ENCODE measurements at regions not wholly inside any gene's neighbourhood (a gene's known extent, or its start where the extent isn't known, plus 50 kb on each side); places are given as distances from the start of the nearest gene placed in this dataset.

DNA sequence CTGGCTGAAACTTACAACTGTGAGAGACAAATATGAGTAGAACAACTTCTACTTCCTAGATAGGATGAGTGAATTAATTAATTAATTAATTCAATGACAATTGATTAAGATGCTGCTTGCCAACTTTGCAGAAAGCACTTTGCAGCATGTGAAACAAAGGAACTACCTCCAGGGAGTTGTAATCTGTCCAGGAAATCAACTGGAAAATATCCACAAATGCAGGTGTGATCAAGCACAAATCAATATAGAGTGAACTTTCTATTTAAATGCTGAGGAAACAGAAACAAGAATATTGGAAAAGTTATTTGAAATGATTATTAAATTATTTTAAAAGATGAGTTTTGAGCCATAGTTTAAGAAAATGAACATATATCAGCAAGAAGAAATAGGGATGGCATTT, 163.9 kb upstream of the ARID2 start:
- Histone ChIP-seq H3K4me1 (ENCODE audit: control insufficient read depth in 1 of 2, insufficient read depth in 2 of 2, low read depth in 1 of 2, low read length in 1 of 2) (no peaks in the 10 kb centered on the region; a peak in 1 of 4 replicates), H3K9me3 (no peaks in the 10 kb centered on the region), H3F3A (replicated peaks; ENCODE audit: insufficient read depth) (no peaks in the 10 kb centered on the region), H3K9ac (no peak overlapping the region), H3K4me2 (no peak overlapping the region), H2AFZ (ENCODE audit: low read depth) (no peak overlapping the region), H3K27ac (ENCODE audit: low read depth in 2 of 2, low read length in 1 of 2) (no peak overlapping the region), H4K20me1 (ENCODE audit: insufficient read depth) (no peaks in the 10 kb centered on the region), H3K27me3 (ENCODE audit: insufficient read depth) (no peaks in the 10 kb centered on the region; the same call in 1 of the 2 replicates), H3K36me3 (replicated peaks in 1 of 2; ENCODE audit: control insufficient read depth in 1 of 2, insufficient read depth in 2 of 2, low read length in 1 of 2) (no peaks in the 10 kb centered on the region), H3K9me2 (no peaks in the 10 kb centered on the region; the same call in 1 of the 2 replicates), H3K79me2 (ENCODE audit: insufficient read depth) (no peaks in the 10 kb centered on the region), H3K4me3 (ENCODE audit: low read depth in 2 of 2, low read length in 1 of 2) (no peak overlapping the region)
- DNase-seq = no peak
- no peak for TF ChIP-seq YY1 (IDR thresholded peaks at IDR 0.05; ENCODE audit: low read depth)
- TF ChIP-seq, protein P1, sequence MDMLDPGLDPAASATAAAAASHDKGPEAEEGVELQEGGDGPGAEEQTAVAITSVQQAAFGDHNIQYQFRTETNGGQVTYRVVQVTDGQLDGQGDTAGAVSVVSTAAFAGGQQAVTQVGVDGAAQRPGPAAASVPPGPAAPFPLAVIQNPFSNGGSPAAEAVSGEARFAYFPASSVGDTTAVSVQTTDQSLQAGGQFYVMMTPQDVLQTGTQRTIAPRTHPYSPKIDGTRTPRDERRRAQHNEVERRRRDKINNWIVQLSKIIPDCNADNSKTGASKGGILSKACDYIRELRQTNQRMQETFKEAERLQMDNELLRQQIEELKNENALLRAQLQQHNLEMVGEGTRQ (IDR thresholded peaks at IDR 0.05; ENCODE audit: borderline replicate concordance, low read depth, low read length) = no peak
- TF ChIP-seq, protein P2, sequence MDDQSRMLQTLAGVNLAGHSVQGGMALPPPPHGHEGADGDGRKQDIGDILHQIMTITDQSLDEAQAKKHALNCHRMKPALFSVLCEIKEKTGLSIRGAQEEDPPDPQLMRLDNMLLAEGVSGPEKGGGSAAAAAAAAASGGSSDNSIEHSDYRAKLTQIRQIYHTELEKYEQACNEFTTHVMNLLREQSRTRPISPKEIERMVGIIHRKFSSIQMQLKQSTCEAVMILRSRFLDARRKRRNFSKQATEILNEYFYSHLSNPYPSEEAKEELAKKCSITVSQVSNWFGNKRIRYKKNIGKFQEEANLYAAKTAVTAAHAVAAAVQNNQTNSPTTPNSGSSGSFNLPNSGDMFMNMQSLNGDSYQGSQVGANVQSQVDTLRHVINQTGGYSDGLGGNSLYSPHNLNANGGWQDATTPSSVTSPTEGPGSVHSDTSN (IDR thresholded peaks at IDR 0.05) = no peak
- TF ChIP-seq, protein P3, sequence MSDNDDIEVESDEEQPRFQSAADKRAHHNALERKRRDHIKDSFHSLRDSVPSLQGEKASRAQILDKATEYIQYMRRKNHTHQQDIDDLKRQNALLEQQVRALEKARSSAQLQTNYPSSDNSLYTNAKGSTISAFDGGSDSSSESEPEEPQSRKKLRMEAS (IDR thresholded peaks at IDR 0.05; ENCODE audit: low read depth) = no peak
- no peak for TF ChIP-seq CHD2 (IDR thresholded peaks at IDR 0.05; ENCODE audit: low read length, partially characterized antibody)
- TF ChIP-seq RAD21 (IDR thresholded peaks at IDR 0.05; ENCODE audit: low read length) = no peak
- TF ChIP-seq RFX5 (IDR thresholded peaks at IDR 0.05; ENCODE audit: low read length) = no peak
- TF ChIP-seq, protein P4, sequence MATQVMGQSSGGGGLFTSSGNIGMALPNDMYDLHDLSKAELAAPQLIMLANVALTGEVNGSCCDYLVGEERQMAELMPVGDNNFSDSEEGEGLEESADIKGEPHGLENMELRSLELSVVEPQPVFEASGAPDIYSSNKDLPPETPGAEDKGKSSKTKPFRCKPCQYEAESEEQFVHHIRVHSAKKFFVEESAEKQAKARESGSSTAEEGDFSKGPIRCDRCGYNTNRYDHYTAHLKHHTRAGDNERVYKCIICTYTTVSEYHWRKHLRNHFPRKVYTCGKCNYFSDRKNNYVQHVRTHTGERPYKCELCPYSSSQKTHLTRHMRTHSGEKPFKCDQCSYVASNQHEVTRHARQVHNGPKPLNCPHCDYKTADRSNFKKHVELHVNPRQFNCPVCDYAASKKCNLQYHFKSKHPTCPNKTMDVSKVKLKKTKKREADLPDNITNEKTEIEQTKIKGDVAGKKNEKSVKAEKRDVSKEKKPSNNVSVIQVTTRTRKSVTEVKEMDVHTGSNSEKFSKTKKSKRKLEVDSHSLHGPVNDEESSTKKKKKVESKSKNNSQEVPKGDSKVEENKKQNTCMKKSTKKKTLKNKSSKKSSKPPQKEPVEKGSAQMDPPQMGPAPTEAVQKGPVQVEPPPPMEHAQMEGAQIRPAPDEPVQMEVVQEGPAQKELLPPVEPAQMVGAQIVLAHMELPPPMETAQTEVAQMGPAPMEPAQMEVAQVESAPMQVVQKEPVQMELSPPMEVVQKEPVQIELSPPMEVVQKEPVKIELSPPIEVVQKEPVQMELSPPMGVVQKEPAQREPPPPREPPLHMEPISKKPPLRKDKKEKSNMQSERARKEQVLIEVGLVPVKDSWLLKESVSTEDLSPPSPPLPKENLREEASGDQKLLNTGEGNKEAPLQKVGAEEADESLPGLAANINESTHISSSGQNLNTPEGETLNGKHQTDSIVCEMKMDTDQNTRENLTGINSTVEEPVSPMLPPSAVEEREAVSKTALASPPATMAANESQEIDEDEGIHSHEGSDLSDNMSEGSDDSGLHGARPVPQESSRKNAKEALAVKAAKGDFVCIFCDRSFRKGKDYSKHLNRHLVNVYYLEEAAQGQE (IDR thresholded peaks at IDR 0.05; ENCODE audit: low read depth, low read length) = no peak
- TF ChIP-seq SIN3A (IDR thresholded peaks at IDR 0.05; ENCODE audit: borderline replicate concordance, low read depth, low read length) = no peak
- TF ChIP-seq TEAD4 (IDR thresholded peaks at IDR 0.05; ENCODE audit: borderline replicate concordance, insufficient read depth) = no peak
- no peak for TF ChIP-seq FOSL2 (IDR thresholded peaks at IDR 0.05; ENCODE audit: borderline replicate concordance, low read depth)
- ChIA-PET POLR2A (no interaction called here), CTCF (no interaction called here)

DNA sequence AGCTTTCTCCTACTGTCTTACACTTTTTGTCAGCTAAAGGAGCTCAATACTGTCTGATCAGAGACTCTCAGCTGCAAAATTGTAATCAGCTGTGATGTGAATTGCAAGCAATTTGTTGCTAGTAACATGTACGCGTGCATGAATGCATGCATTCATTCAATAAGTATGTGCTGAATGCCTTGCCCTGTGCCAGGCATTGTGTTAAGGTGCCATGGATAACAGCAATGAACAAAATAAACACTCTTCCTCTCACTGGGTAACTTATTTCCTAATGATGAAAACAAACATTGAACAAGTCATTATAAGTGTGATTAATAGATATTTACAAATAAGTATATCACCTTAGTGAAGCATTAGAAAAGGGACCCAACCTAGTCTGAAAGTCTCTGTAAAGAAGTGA, 163.2 kb upstream of the ARID2 start:
- Histone ChIP-seq H3K27ac (ENCODE audit: low read depth in 2 of 2, low read length in 1 of 2) (no peak overlapping the region), H3K79me2 (ENCODE audit: insufficient read depth) (no peaks in the 10 kb centered on the region), H3K27me3 (ENCODE audit: insufficient read depth) (no peaks in the 10 kb centered on the region; the same call in 1 of the 2 replicates), H3F3A (replicated peaks; ENCODE audit: insufficient read depth) (no peaks in the 10 kb centered on the region), H4K20me1 (ENCODE audit: insufficient read depth) (no peaks in the 10 kb centered on the region), H3K4me3 (ENCODE audit: low read depth in 2 of 2, low read length in 1 of 2) (no peak overlapping the region), H3K4me1 (ENCODE audit: control insufficient read depth in 1 of 2, insufficient read depth in 2 of 2, low read depth in 1 of 2, low read length in 1 of 2) (no peaks in the 10 kb centered on the region; a peak in 1 of 4 replicates), H2AFZ (ENCODE audit: low read depth) (no peak overlapping the region), H3K9me3 (no peaks in the 10 kb centered on the region), H3K36me3 (replicated peaks in 1 of 2; ENCODE audit: control insufficient read depth in 1 of 2, insufficient read depth in 2 of 2, low read length in 1 of 2) (no peaks in the 10 kb centered on the region), H3K4me2 (no peak overlapping the region), H3K9ac (no peak overlapping the region), H3K9me2 (no peaks in the 10 kb centered on the region; the same call in 1 of the 2 replicates)
- ChIA-PET CTCF (interaction anchor here (0.9 to 4.4 kb wide), 3 partner anchors 9 to 22 kb away, joined by 3 to 13 read pairs (median 3); no protein-coding TSS in a partner anchor), POLR2A (interaction anchor here (0.6 kb wide), 1 partner anchor 347 kb away, joined by 3 read pairs; no protein-coding TSS in a partner anchor)
- WGBS (ENCODE audit: low lambda C conversion rate) = 97% methylated on average over 2 of the region's 2 CpGs
- no peak for DNase-seq
- TF ChIP-seq, protein P5, sequence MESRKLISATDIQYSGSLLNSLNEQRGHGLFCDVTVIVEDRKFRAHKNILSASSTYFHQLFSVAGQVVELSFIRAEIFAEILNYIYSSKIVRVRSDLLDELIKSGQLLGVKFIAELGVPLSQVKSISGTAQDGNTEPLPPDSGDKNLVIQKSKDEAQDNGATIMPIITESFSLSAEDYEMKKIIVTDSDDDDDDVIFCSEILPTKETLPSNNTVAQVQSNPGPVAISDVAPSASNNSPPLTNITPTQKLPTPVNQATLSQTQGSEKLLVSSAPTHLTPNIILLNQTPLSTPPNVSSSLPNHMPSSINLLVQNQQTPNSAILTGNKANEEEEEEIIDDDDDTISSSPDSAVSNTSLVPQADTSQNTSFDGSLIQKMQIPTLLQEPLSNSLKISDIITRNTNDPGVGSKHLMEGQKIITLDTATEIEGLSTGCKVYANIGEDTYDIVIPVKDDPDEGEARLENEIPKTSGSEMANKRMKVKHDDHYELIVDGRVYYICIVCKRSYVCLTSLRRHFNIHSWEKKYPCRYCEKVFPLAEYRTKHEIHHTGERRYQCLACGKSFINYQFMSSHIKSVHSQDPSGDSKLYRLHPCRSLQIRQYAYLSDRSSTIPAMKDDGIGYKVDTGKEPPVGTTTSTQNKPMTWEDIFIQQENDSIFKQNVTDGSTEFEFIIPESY (IDR thresholded peaks at IDR 0.05; ENCODE audit: borderline replicate concordance, low read depth) = no peak
- TF ChIP-seq, protein P4 (IDR thresholded peaks at IDR 0.05; ENCODE audit: low read depth, low read length) = no peak
- no peak for TF ChIP-seq NRF1 (IDR thresholded peaks at IDR 0.05; ENCODE audit: low read depth, low read length)
- no peak for TF ChIP-seq TAF1 (IDR thresholded peaks at IDR 0.05; ENCODE audit: borderline replicate concordance, low read depth, low read length)
- no peak for TF ChIP-seq NFIC (IDR thresholded peaks at IDR 0.05; ENCODE audit: borderline replicate concordance)

Measured in SK-N-SH (cell line).